Retinal pigment epithelial cell (primary cell): ENCODE measurements at regions not wholly inside any gene's neighbourhood (a gene's known extent, or its start where the extent isn't known, plus 50 kb on each side); places are given as distances from the start of the nearest gene placed in this dataset.

ENCODE experiments used
- DNase-seq: peaks from one replicate; pipeline ENCODE4 v3.0.0-alpha.2; 2010; ENCODE audit warnings: low read depth
- H3K4me3 ChIP-seq: 2 replicates; pipeline ENCODE4 v1.5.1; 2011; ENCODE audit warnings: mild to moderate bottlenecking, low read length, control low read depth, moderate library complexity
- TF ChIP-seq, protein P1 (sequence below): conservative IDR thresholded peaks from 2 replicates; pipeline ENCODE4 v1.5.1; 2011; ENCODE audit warnings: low read depth, low read length, control low read depth, inconsistent platforms

DNA sequence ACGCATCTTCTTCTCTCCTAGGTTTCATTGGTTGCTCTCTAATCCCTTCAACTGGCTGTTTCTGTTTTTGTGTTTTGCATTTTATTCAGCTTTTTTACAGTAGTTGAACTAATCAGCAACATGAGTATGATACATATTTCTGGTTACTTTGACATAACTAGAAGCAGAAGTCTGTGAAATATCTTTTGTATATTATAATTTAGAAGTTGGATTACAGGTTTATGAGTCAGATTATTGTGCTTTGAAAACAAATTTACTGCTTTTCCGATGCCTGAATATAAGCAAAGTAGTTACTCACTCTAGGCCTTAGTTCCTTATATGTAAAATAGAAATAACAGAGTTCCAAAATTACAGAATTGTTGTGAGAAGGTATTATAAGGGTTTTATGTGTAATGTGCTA lies 96.2 kb upstream of the MEOX2 start:
- TF ChIP-seq, protein P1, sequence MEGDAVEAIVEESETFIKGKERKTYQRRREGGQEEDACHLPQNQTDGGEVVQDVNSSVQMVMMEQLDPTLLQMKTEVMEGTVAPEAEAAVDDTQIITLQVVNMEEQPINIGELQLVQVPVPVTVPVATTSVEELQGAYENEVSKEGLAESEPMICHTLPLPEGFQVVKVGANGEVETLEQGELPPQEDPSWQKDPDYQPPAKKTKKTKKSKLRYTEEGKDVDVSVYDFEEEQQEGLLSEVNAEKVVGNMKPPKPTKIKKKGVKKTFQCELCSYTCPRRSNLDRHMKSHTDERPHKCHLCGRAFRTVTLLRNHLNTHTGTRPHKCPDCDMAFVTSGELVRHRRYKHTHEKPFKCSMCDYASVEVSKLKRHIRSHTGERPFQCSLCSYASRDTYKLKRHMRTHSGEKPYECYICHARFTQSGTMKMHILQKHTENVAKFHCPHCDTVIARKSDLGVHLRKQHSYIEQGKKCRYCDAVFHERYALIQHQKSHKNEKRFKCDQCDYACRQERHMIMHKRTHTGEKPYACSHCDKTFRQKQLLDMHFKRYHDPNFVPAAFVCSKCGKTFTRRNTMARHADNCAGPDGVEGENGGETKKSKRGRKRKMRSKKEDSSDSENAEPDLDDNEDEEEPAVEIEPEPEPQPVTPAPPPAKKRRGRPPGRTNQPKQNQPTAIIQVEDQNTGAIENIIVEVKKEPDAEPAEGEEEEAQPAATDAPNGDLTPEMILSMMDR, result no peak
- no peak for DNase-seq
- H3K4me3 ChIP-seq, result no peak overlapping the region

DNA sequence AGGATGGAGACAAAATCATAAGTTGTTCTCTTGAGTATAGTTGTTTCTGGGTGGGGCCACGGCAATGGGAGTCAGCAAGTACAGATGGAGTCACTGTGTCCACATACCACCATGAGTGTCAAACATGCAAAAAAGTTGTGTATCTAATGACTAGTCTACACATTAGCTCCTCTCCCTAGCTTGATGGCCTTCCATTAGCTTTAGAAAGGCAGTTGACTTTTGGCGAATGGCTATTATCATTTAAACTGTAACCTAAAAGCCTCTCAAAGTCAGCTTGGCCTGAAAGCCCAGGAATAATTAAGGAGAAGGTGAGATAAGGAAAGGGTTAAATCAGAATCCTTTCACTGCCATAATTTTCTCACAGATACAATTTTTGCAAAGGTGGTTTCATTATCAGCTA lies 95.5 kb upstream of the MEOX2 start:
- DNase-seq, result no peak
- TF ChIP-seq, protein P1, result no peak
- no peak overlapping the region for H3K4me3 ChIP-seq

DNA sequence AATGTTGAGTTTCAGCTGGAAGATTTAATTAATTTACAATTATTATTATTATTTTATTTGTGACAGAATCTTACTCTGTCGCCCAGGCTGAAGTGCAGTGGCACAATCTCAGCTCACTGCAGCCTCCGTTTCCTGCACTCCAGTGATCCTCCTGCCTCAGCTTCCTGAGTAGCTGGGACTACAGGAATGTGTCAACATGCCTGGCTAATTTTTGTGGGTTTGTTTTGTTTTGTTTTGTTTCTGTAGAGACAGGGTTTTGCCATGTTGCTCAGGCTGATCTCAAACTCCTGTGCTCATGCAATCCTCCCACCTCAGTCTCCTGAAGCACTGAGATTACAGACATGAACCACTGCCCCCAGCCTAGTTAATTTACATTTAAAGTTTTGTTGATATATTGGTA lies 93.8 kb upstream of the MEOX2 start:
- H3K4me3 ChIP-seq, result no peak overlapping the region
- TF ChIP-seq, protein P1, result no peak
- DNase-seq, result no peak

DNA sequence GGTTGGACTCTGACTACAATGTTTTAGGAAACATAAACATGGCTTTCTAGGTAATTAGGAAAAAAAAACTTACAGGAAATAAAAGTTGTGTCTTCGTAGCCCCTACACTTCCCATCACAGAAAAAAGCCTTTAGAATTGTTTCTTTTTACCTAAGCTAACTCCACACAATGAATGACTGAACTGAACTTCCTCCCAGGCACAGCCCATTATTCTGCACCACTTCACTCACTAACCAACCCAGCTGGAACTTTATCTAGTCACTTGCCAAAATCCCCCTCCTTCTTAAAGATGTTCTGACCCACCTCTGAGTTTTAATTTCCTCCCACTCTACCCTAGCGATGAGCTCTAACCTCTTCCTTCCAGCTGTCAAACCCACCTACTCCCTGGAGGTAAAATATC lies 91.7 kb upstream of the MEOX2 start:
- TF ChIP-seq, protein P1, result no peak
- no peak for DNase-seq
- H3K4me3 ChIP-seq, result no peak overlapping the region

DNA sequence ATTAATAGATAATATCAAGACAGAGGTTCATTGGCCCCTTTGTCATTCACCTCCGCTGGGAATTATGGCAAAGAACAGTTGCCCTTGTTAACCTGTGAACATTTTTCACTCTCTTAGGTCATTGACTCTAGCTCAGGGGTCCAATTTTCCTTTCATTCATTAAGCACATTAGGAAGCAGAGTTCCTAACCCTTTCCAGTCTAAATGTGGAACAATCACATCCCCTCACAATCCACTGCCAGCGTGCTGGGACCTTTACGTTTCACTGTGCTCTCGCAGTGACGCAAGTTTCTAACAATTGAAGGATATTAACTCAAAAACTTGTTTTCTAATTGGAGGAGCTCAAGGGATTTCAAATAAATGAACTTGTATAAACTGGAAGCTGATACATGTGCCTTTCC lies 79.3 kb upstream of the MEOX2 start:
- no peak for DNase-seq
- H3K4me3 ChIP-seq, result no peak overlapping the region
- TF ChIP-seq, protein P1, result no peak

DNA sequence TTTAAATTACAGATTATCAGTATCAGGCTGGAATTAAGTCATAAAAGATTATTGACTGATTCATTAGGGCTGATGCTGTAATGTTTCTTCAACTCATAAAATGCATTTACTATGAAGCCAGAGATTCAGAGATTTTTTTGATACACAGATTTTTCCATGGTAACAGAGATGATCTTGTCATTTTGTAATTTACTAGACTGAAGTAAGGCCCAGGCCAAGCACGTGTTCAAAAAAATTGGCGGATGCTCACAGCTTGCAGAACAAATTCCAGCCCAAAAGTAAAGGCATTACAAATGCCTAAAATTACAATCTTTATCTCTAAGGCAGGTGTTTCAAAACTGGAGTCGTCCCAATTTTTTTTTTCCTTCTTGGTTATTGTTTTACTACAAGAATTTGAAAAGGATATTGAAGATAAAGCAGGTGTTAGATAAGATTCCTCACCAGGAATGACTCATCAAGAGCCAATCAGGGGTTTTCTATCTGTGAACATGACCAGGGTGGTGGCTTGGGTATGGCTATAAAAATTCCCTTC lies 78.4 kb upstream of the MEOX2 start:
- no peak for DNase-seq
- no peak overlapping the region for H3K4me3 ChIP-seq
- TF ChIP-seq, protein P1, result no peak

DNA sequence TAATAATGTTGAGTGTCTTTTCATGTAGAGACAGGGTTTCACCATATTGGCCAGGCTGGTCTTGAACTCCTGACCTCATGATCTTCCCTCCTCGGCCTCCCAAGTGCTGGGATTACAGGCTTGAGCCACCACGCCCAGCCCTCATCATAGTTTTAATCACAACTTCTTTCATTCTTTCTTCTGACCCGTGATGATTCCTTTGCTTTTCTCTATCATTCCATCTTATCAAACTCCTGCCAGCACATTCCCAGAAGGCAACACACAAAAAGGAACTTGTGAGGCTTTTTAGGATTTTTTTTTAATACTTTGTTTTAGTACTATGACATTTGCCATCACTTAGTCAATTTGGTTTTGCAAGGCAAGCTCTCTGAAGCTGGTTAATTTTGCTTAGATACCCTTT lies 77.5 kb upstream of the MEOX2 start:
- TF ChIP-seq, protein P1, result no peak
- no peak overlapping the region for H3K4me3 ChIP-seq
- no peak for DNase-seq
